ENCODE measurements at regions not wholly inside any gene's neighbourhood (a gene's known extent, or its start where the extent isn't known, plus 50 kb on each side); places are given as distances from the start of the nearest gene placed in this dataset.
"Not testable (repeated sequence)": the region's sequence is repeated elsewhere in the genome, so short reads cannot be mapped to it uniquely, and the experiment has no call there.

GRCh38 chr6:50380406-50381098, 330.8 kb upstream of the DEFB112 start:
- Histone ChIP-seq H3K36me3 (no peaks in the 10 kb centered on the region), H3K4me1 (no peaks in the 10 kb centered on the region), H3K4me3 (no peak overlapping the region), H3K27me3 (no peaks in the 10 kb centered on the region), H3K27ac (no peak overlapping the region), H3K9me3 (no peaks in the 10 kb centered on the region), H3K9ac (ENCODE audit: low read depth in 2 of 2, low read length in 2 of 2) (no peak overlapping the region)
- no peak for TF ChIP-seq CTCF (IDR thresholded peaks at IDR 0.05)
- DNase-seq, result no peak
- intact Hi-C loops (cut with DNase I), result no loop called here

- H3K27ac ChIP-seq, result no peak overlapping the region
- DNase-seq, result no peak
- H3K4me1 ChIP-seq, result no peaks in the 10 kb centered on the region
- no peak for TF ChIP-seq CTCF (IDR thresholded peaks at IDR 0.05)
- no peaks in the 10 kb centered on the region for H3K27me3 ChIP-seq
- H3K4me3 ChIP-seq, result no peak overlapping the region
- no peaks in the 10 kb centered on the region for H3K9me3 ChIP-seq
- no peak overlapping the region for H3K9ac ChIP-seq (ENCODE audit: low read depth in 2 of 2, low read length in 2 of 2)
- intact Hi-C loops (cut with DNase I), result no loop called here
- no peaks in the 10 kb centered on the region for H3K36me3 ChIP-seq
Measured at GRCh38 chr6:50381099-50381415, 331.3 kb upstream of the DEFB112 start.

- no peaks in the 10 kb centered on the region for H3K4me1 ChIP-seq
- intact Hi-C loops (cut with DNase I), result no loop called here
- no peak for DNase-seq
- no peak overlapping the region for H3K9ac ChIP-seq (ENCODE audit: low read depth in 2 of 2, low read length in 2 of 2)
- H3K9me3 ChIP-seq, result no peaks in the 10 kb centered on the region
- no peak overlapping the region for H3K27ac ChIP-seq
- TF ChIP-seq CTCF (IDR thresholded peaks at IDR 0.05), result no peak
- H3K36me3 ChIP-seq, result no peaks in the 10 kb centered on the region
- H3K4me3 ChIP-seq, result no peak overlapping the region
- H3K27me3 ChIP-seq, result no peaks in the 10 kb centered on the region
Measured at GRCh38 chr6:50390416-50390815, 322.9 kb upstream of the TFAP2D start.

GRCh38 chr6:50394139-50394538, 319.2 kb upstream of the TFAP2D start:
- H3K4me1 ChIP-seq; H3K27ac ChIP-seq; DNase-seq; H3K27me3 ChIP-seq; H3K9me3 ChIP-seq; intact Hi-C loops (cut with DNase I); H3K4me3 ChIP-seq; H3K9ac ChIP-seq (ENCODE audit: low read depth in 2 of 2, low read length in 2 of 2); H3K36me3 ChIP-seq: not testable (repeated sequence)

GRCh38 chr6:50404643-50405042, 308.7 kb upstream of the TFAP2D start:
- Histone ChIP-seq H3K9ac (ENCODE audit: low read depth in 2 of 2, low read length in 2 of 2) (no peak overlapping the region), H3K27me3 (no peaks in the 10 kb centered on the region), H3K4me1 (no peaks in the 10 kb centered on the region), H3K27ac (no peak overlapping the region), H3K36me3 (no peaks in the 10 kb centered on the region), H3K9me3 (no peaks in the 10 kb centered on the region), H3K4me3 (no peak overlapping the region)
- intact Hi-C loops (cut with DNase I), result no loop called here
- no peak for TF ChIP-seq CTCF (IDR thresholded peaks at IDR 0.05)
- no peak for DNase-seq

- H3K27me3 ChIP-seq, result no peaks in the 10 kb centered on the region
- H3K4me3 ChIP-seq, result no peak overlapping the region
- intact Hi-C loops (cut with DNase I), result no loop called here
- DNase-seq, result no peak
- no peaks in the 10 kb centered on the region for H3K9me3 ChIP-seq
- no peak for TF ChIP-seq CTCF (IDR thresholded peaks at IDR 0.05)
- H3K27ac ChIP-seq, result no peak overlapping the region
- H3K9ac ChIP-seq (ENCODE audit: low read depth in 2 of 2, low read length in 2 of 2), result no peak overlapping the region
- H3K36me3 ChIP-seq, result no peaks in the 10 kb centered on the region
- no peaks in the 10 kb centered on the region for H3K4me1 ChIP-seq
Measured at GRCh38 chr6:50410579-50410978, 302.7 kb upstream of the TFAP2D start.

GRCh38 chr6:50421041-50421440, 292.3 kb upstream of the TFAP2D start:
- H3K9ac ChIP-seq (ENCODE audit: low read depth in 2 of 2, low read length in 2 of 2); H3K36me3 ChIP-seq; H3K27ac ChIP-seq; H3K4me1 ChIP-seq; H3K27me3 ChIP-seq; H3K9me3 ChIP-seq; DNase-seq; intact Hi-C loops (cut with DNase I); H3K4me3 ChIP-seq: not testable (repeated sequence)

Measured in colonic mucosa (tissue), 4 donors.